HL-60 (cell line): ENCODE measurements at regions not wholly inside any gene's neighbourhood (a gene's known extent, or its start where the extent isn't known, plus 50 kb on each side); places are given as distances from the start of the nearest gene placed in this dataset.

Experiments
- DNase-seq, 2 experiments: peaks; one replicate each; pipeline ENCODE4 v3.0.0-alpha.2; 2010 to 2020; ENCODE audit warnings: low read depth in 1 of 2, low spot score in 1 of 2
- H3K27ac ChIP-seq: fragments of 250-450 bp; sonication (Bioruptor Pico); replicated peaks from 2 replicates; pipeline ENCODE4 v1.5.1; 2020; ENCODE audit warnings: mild to moderate bottlenecking, moderate library complexity
- H3K27me3 ChIP-seq: fragments of 250-450 bp; sonication (Bioruptor Pico); 2 replicates; pipeline ENCODE4 v1.5.1; 2021; ENCODE audit warnings: mild to moderate bottlenecking, moderate library complexity; ENCODE audit not compliant: insufficient read depth, poor library complexity, severe bottlenecking
- H3K4me3 ChIP-seq: replicated peaks from 2 replicates; pipeline ENCODE4 v1.5.1; 2011; ENCODE audit warnings: mild to moderate bottlenecking, control low read depth, low read length; ENCODE audit not compliant: insufficient read depth
- GABPA ChIP-seq: IDR thresholded peaks from 2 replicates; pipeline ENCODE4 v1.6.1; 2012; ENCODE audit warnings: low read depth
- POLR2AphosphoS5 ChIP-seq: IDR thresholded peaks from 2 replicates; pipeline ENCODE4 v1.6.1; 2012; ENCODE audit warnings: low read depth
- SPI1 ChIP-seq: IDR thresholded peaks from 2 replicates; pipeline ENCODE4 v1.6.1; 2012; ENCODE audit warnings: low read depth, mild to moderate bottlenecking, borderline replicate concordance
- TF ChIP-seq, protein P1 (sequence below): IDR thresholded peaks from 2 replicates; pipeline ENCODE4 v1.6.1; 2012; ENCODE audit warnings: low read depth; ENCODE audit not compliant: insufficient replicate concordance
- TF ChIP-seq, protein P2 (sequence below): IDR thresholded peaks from one replicate; pipeline ENCODE4 v1.5.1; 2011; ENCODE audit warnings: low read length, control low read depth, inconsistent platforms; ENCODE audit not compliant: insufficient read depth

GRCh38 chr4:82046796-82047195 lies 327.0 kb downstream of the HNRNPD start:
- TF ChIP-seq, protein P1, sequence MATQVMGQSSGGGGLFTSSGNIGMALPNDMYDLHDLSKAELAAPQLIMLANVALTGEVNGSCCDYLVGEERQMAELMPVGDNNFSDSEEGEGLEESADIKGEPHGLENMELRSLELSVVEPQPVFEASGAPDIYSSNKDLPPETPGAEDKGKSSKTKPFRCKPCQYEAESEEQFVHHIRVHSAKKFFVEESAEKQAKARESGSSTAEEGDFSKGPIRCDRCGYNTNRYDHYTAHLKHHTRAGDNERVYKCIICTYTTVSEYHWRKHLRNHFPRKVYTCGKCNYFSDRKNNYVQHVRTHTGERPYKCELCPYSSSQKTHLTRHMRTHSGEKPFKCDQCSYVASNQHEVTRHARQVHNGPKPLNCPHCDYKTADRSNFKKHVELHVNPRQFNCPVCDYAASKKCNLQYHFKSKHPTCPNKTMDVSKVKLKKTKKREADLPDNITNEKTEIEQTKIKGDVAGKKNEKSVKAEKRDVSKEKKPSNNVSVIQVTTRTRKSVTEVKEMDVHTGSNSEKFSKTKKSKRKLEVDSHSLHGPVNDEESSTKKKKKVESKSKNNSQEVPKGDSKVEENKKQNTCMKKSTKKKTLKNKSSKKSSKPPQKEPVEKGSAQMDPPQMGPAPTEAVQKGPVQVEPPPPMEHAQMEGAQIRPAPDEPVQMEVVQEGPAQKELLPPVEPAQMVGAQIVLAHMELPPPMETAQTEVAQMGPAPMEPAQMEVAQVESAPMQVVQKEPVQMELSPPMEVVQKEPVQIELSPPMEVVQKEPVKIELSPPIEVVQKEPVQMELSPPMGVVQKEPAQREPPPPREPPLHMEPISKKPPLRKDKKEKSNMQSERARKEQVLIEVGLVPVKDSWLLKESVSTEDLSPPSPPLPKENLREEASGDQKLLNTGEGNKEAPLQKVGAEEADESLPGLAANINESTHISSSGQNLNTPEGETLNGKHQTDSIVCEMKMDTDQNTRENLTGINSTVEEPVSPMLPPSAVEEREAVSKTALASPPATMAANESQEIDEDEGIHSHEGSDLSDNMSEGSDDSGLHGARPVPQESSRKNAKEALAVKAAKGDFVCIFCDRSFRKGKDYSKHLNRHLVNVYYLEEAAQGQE: no peak
- TF ChIP-seq GABPA (no peak), SPI1 (peak; percentile 61)
- no peak for DNase-seq
- no peak overlapping the region for H3K4me3 ChIP-seq
- peaks cover 33% of the 10 kb centered on the region for H3K27me3 ChIP-seq
- no peak overlapping the region for H3K27ac ChIP-seq

DNA sequence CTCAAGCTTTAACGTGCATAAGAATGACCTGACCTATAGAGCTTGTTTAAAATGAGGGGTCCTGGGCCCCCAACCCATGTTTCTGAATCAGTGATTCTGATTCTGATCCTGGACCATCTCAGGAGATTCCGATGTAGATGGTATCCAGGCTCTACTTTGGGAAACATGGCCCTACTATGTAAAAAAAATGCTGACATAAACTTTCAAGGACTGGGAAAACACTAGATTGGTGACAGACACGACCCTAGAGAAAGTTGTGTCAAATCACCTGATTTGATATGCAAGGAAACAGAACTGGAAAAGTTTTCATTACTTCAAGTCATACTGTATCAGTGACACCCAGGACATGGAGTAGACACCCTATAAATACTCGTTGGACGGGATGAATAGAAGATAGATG lies 328.5 kb downstream of the HNRNPD start:
- H3K27ac ChIP-seq: no peak overlapping the region
- H3K27me3 ChIP-seq: peaks cover 38% of the 10 kb centered on the region
- no peak for TF ChIP-seq POLR2AphosphoS5
- no peak for DNase-seq
- no peak overlapping the region for H3K4me3 ChIP-seq

DNA sequence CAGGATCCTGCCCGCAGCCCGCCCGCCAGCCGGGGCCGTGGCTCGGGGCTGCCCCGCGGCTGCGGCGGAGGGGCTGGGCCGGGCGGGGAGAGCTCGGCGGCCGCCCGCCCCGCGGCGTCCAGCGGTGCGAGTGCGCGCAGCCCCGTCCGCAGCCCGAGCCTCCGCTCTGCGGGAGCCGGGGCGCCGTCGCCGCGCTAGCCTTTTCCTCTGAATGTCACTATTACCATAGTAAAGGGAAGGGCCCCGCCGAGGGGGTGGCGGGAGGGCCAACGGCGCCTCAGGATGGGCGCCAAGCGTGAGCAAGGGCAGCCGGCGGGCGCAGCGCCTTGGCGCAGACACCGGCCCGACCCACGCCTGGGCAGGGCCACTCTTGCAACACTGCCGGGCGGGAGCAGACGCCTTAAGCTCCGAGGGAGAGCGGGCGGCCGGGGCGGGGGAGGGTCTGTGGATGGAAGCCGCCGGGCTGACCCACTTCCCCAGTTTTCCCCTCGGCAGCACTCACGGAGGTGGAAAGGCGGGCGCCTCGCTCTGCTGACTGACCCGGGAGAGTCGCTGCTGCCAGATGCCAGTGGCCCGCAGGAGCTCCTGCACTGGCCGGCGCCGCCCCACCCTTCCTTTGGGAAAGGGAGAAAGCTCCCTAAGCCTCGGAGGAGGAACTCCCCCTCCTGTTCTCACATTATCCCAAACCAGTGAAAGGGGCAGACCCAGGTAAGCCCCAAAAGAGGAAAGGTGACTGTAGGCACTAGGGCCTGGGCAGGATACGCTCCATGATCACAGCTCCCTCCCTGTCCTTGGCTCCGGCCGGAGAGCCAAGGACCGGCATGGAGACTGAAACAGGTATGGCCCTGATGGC lies 329.4 kb downstream of the HNRNPD start:
- peak; percentile 3 to 25 for DNase-seq
- Histone ChIP-seq H3K4me3 (peak overlapping the region; percentile 22; the same call in 1 of the 2 replicates), H3K27ac (no peak overlapping the region), H3K27me3 (peaks cover 38% of the 10 kb centered on the region)
- TF ChIP-seq, protein P1: no peak
- no peak for TF ChIP-seq SPI1
- TF ChIP-seq GABPA: no peak
- TF ChIP-seq, protein P2, sequence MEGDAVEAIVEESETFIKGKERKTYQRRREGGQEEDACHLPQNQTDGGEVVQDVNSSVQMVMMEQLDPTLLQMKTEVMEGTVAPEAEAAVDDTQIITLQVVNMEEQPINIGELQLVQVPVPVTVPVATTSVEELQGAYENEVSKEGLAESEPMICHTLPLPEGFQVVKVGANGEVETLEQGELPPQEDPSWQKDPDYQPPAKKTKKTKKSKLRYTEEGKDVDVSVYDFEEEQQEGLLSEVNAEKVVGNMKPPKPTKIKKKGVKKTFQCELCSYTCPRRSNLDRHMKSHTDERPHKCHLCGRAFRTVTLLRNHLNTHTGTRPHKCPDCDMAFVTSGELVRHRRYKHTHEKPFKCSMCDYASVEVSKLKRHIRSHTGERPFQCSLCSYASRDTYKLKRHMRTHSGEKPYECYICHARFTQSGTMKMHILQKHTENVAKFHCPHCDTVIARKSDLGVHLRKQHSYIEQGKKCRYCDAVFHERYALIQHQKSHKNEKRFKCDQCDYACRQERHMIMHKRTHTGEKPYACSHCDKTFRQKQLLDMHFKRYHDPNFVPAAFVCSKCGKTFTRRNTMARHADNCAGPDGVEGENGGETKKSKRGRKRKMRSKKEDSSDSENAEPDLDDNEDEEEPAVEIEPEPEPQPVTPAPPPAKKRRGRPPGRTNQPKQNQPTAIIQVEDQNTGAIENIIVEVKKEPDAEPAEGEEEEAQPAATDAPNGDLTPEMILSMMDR: no peak
- no peak for TF ChIP-seq POLR2AphosphoS5

- TF ChIP-seq, protein P1: no peak
- TF ChIP-seq, protein P2: no peak
- no peak for DNase-seq
- Histone ChIP-seq H3K4me3 (no peak overlapping the region), H3K27ac (no peak overlapping the region), H3K27me3 (peaks cover 35% of the 10 kb centered on the region)
These were observed 330.0 kb downstream of the HNRNPD start for GRCh38 chr4:82043809-82044137.
